ENCODE measurements at regions not wholly inside any gene's neighbourhood (a gene's known extent, or its start where the extent isn't known, plus 50 kb on each side); places are given as distances from the start of the nearest gene placed in this dataset.

GRCh38 chr13:33730619-33731018, 87.3 kb upstream of the RFC3 start:
- TF ChIP-seq POLR2A (IDR thresholded peaks at IDR 0.05; ENCODE audit: low read length) (no peak), GATA1 (IDR thresholded peaks at IDR 0.05; ENCODE audit: low read depth, low read length) (no peak)
